ENCODE measurements at regions not wholly inside any gene's neighbourhood (a gene's known extent, or its start where the extent isn't known, plus 50 kb on each side); places are given as distances from the start of the nearest gene placed in this dataset.

DNA sequence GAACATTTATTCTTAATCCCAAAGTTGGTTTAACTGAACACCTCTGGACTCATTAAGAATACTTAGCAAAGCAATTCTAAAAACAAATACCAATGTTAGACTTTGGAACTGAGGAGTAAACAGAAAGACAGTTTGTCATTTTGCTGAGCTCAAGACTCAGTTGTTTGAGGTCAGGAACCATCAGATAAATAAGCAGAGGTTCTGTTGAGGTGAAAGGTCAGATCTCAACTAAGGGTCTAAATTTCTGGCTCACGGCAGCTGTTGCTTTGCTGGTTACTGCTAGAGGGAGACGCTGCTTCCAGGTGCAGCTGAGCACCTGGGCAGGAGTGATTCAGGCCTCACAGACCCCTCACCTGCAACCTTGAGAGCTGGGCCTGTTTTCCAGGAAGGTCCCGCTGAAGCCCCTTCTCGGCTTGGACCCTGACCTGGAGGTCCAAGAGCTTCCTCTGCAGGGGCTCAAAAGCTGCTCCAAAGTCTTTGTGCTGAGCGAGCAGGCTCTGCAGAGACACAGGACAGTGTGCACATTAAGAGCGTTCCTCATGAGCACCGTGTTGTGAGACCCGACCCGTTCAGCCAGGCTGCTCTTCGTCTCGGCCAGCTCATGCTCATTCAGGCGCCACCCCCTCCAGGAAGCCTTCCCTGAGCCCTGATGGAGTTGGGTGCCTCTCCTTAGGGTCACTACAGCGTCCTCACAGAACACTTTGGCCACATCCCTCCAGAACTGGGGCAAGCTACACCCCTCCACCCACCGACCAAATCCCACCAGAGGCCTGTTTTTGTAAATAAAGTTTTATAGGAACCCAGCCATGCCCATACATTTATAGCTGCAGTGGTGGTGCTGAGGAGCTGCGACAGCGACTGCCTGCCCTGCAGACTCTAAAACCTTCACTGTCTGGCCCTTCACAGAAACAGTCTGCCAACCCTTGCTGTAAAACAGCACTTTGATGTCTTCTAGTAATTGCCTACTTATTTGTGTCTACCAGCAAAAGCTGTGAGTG lies 72.0 kb downstream of the SYNE3 start (continued):
- TF ChIP-seq, protein P1, sequence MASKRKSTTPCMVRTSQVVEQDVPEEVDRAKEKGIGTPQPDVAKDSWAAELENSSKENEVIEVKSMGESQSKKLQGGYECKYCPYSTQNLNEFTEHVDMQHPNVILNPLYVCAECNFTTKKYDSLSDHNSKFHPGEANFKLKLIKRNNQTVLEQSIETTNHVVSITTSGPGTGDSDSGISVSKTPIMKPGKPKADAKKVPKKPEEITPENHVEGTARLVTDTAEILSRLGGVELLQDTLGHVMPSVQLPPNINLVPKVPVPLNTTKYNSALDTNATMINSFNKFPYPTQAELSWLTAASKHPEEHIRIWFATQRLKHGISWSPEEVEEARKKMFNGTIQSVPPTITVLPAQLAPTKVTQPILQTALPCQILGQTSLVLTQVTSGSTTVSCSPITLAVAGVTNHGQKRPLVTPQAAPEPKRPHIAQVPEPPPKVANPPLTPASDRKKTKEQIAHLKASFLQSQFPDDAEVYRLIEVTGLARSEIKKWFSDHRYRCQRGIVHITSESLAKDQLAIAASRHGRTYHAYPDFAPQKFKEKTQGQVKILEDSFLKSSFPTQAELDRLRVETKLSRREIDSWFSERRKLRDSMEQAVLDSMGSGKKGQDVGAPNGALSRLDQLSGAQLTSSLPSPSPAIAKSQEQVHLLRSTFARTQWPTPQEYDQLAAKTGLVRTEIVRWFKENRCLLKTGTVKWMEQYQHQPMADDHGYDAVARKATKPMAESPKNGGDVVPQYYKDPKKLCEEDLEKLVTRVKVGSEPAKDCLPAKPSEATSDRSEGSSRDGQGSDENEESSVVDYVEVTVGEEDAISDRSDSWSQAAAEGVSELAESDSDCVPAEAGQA (IDR thresholded peaks at IDR 0.05; ENCODE audit: low read depth), result no peak
- TF ChIP-seq, protein P1 (CRISPR knock-in tag; IDR thresholded peaks at IDR 0.05; ENCODE audit: borderline replicate concordance), result 0 out of 2 replicates have a peak, but pooled peaks have one; percentile 45
- TF ChIP-seq SKI (IDR thresholded peaks at IDR 0.05; ENCODE audit: partially characterized antibody) (no peak), ZNF205 (CRISPR knock-in tag; IDR thresholded peaks at IDR 0.05) (0 out of 2 replicates have a peak, but pooled peaks have one; percentile 51), STAG1 (CRISPR knock-in tag; IDR thresholded peaks at IDR 0.05) (peak; percentile 30), FOXP1 (IDR thresholded peaks at IDR 0.05) (no peak), FOXP1 (CRISPR knock-in tag; IDR thresholded peaks at IDR 0.05) (peak; percentile 92), RARA (CRISPR knock-in tag; IDR thresholded peaks at IDR 0.05) (peak; percentile 91), DMAP1 (CRISPR knock-in tag; IDR thresholded peaks at IDR 0.05) (peak; percentile 14; the same call in 1 of the 2 replicates), ZNF547 (CRISPR knock-in tag; IDR thresholded peaks at IDR 0.05) (peak; percentile 71; the same call in 1 of the 2 replicates)
- TF ChIP-seq, protein P2, sequence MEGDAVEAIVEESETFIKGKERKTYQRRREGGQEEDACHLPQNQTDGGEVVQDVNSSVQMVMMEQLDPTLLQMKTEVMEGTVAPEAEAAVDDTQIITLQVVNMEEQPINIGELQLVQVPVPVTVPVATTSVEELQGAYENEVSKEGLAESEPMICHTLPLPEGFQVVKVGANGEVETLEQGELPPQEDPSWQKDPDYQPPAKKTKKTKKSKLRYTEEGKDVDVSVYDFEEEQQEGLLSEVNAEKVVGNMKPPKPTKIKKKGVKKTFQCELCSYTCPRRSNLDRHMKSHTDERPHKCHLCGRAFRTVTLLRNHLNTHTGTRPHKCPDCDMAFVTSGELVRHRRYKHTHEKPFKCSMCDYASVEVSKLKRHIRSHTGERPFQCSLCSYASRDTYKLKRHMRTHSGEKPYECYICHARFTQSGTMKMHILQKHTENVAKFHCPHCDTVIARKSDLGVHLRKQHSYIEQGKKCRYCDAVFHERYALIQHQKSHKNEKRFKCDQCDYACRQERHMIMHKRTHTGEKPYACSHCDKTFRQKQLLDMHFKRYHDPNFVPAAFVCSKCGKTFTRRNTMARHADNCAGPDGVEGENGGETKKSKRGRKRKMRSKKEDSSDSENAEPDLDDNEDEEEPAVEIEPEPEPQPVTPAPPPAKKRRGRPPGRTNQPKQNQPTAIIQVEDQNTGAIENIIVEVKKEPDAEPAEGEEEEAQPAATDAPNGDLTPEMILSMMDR (CRISPR knock-in tag; IDR thresholded peaks at IDR 0.05), result peak; percentile 59

Measured in HepG2 (cell line).